NCI-H2081 (cell line): ENCODE measurements at regions not wholly inside any gene's neighbourhood (a gene's known extent, or its start where the extent isn't known, plus 50 kb on each side); places are given as distances from the start of the nearest gene placed in this dataset.
"Not testable (repeated sequence)": the region's sequence is repeated elsewhere in the genome, so short reads cannot be mapped to it uniquely, and the experiment has no call there.

Experiments used
- DNase-seq, 2 experiments: peaks; one replicate each; lab custom pipeline; 2025; lab: John Stamatoyannopoulos, UW

GRCh38 chr4:94152466-94152865, 55.2 kb upstream of the SMARCAD1 start:
- DNase-seq = no peak

- DNase-seq = not testable (repeated sequence)
Observed at GRCh38 chr4:94155404-94155803, 52.3 kb upstream of the SMARCAD1 start.

GRCh38 chr4:94156826-94157225, 50.8 kb upstream of the SMARCAD1 start:
- no peak for DNase-seq
